GM12891 (cell line): ENCODE measurements at regions not wholly inside any gene's neighbourhood (a gene's known extent, or its start where the extent isn't known, plus 50 kb on each side); places are given as distances from the start of the nearest gene placed in this dataset.

Experiments used
- PAX5 ChIP-seq: IDR thresholded peaks from 2 replicates; pipeline ENCODE4 v1.6.1; 2011; ENCODE audit warnings: low read length, moderate library complexity, mild to moderate bottlenecking; ENCODE audit not compliant: insufficient read depth, severe bottlenecking
- POLR2A ChIP-seq: IDR thresholded peaks from 2 replicates; pipeline ENCODE4 v1.6.1; 2011; ENCODE audit warnings: low read depth, low read length, control low read depth
- POLR2AphosphoS5 ChIP-seq: IDR thresholded peaks from 2 replicates; pipeline ENCODE4 v1.6.1; 2011; ENCODE audit warnings: low read depth, low read length, control low read depth
- SPI1 ChIP-seq: IDR thresholded peaks from 2 replicates; pipeline ENCODE4 v1.6.1; 2011; ENCODE audit warnings: low read depth, low read length, control low read depth
- TAF1 ChIP-seq: IDR thresholded peaks from 2 replicates; pipeline ENCODE4 v1.6.1; 2011; ENCODE audit warnings: low read depth, low read length, control low read depth

DNA sequence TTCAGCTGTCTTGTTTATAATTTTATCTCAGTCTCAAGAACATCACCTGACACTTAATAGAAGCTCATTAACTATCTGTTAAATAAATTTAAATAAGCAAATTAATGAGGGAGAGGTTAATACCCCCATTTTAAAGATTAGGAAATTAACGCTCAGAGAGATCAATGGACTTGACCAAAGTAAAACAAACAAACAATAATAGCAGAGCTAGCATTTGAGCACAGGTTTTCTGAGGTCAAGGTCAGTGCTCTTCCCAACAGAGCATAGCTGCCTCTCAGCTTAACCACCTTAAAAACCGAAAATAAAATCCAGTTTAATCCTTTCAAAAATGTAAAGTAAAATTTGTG lies 196.6 kb upstream of the BCL6 start:
- TF ChIP-seq POLR2AphosphoS5 (no peak), POLR2A (no peak), PAX5 (no peak), TAF1 (no peak), SPI1 (no peak)
